ENCODE measurements at regions not wholly inside any gene's neighbourhood (a gene's known extent, or its start where the extent isn't known, plus 50 kb on each side); places are given as distances from the start of the nearest gene placed in this dataset.

GRCh38 chr5:60354311-60354710, 345.7 kb downstream of the DEPDC1B start:
- Histone ChIP-seq H3K4me3 (ENCODE audit: low read length, poor library complexity, severe bottlenecking) (no peak overlapping the region), H3K4me1 (ENCODE audit: insufficient read depth, low read length, poor library complexity, severe bottlenecking) (no peaks in the 10 kb centered on the region), H3K9me3 (ENCODE audit: insufficient read depth, low read depth, low read length) (no peaks in the 10 kb centered on the region), H3K36me3 (ENCODE audit: insufficient read depth, low read length) (no peaks in the 10 kb centered on the region), H3K79me2 (ENCODE audit: insufficient read depth, low read length) (no peaks in the 10 kb centered on the region), H3K9me2 (replicated peaks; ENCODE audit: low read depth, low read length) (no peaks in the 10 kb centered on the region), H3K27me3 (ENCODE audit: insufficient read depth, low read length, poor library complexity, severe bottlenecking) (no peaks in the 10 kb centered on the region), H3F3A (ENCODE audit: low read depth) (no peaks in the 10 kb centered on the region), H2AFZ (ENCODE audit: low read length) (no peak overlapping the region), H3K4me2 (ENCODE audit: low read depth, low read length, poor library complexity, severe bottlenecking) (no peak overlapping the region), H3K9ac (ENCODE audit: low read depth, low read length, poor library complexity, severe bottlenecking) (no peak overlapping the region), H4K20me1 (ENCODE audit: insufficient read depth, low read length, poor library complexity, severe bottlenecking) (no peaks in the 10 kb centered on the region)
- TF ChIP-seq EZH2phosphoT487 (IDR thresholded peaks at IDR 0.05; ENCODE audit: borderline replicate concordance): no peak
- no peak for TF ChIP-seq CTCF (conservative IDR thresholded peaks at IDR 0.05; ENCODE audit: low read length)

- no peaks in the 10 kb centered on the region for H3K4me1 ChIP-seq (ENCODE audit: insufficient read depth, low read length, poor library complexity, severe bottlenecking)
- no peaks in the 10 kb centered on the region for H4K20me1 ChIP-seq (ENCODE audit: insufficient read depth, low read length, poor library complexity, severe bottlenecking)
- no peak overlapping the region for H3K4me2 ChIP-seq (ENCODE audit: low read depth, low read length, poor library complexity, severe bottlenecking)
- no peaks in the 10 kb centered on the region for H3K79me2 ChIP-seq (ENCODE audit: insufficient read depth, low read length)
- no peak overlapping the region for H3K4me3 ChIP-seq (ENCODE audit: low read length, poor library complexity, severe bottlenecking)
- H3K9me3 ChIP-seq (ENCODE audit: insufficient read depth, low read depth, low read length): no peaks in the 10 kb centered on the region
- H3K27me3 ChIP-seq (ENCODE audit: insufficient read depth, low read length, poor library complexity, severe bottlenecking): no peaks in the 10 kb centered on the region
- TF ChIP-seq CTCF (conservative IDR thresholded peaks at IDR 0.05; ENCODE audit: low read length): no peak
- TF ChIP-seq EZH2phosphoT487 (IDR thresholded peaks at IDR 0.05; ENCODE audit: borderline replicate concordance): no peak
- no peaks in the 10 kb centered on the region for H3K36me3 ChIP-seq (ENCODE audit: insufficient read depth, low read length)
- H3F3A ChIP-seq (ENCODE audit: low read depth): no peaks in the 10 kb centered on the region
- H3K9me2 ChIP-seq (replicated peaks; ENCODE audit: low read depth, low read length): no peaks in the 10 kb centered on the region
- H2AFZ ChIP-seq (ENCODE audit: low read length): no peak overlapping the region
- no peak overlapping the region for H3K9ac ChIP-seq (ENCODE audit: low read depth, low read length, poor library complexity, severe bottlenecking)
Observed at GRCh38 chr5:60352992-60353599, 346.9 kb downstream of the DEPDC1B start.

GRCh38 chr5:60350794-60351193, 349.2 kb downstream of the DEPDC1B start:
- H3K4me2 ChIP-seq (ENCODE audit: low read depth, low read length, poor library complexity, severe bottlenecking): no peak overlapping the region
- no peak overlapping the region for H2AFZ ChIP-seq (ENCODE audit: low read length)

More at GRCh38 chr5:60350794-60351193, 349.2 kb downstream of the DEPDC1B start:
- no peaks in the 10 kb centered on the region for H3F3A ChIP-seq (ENCODE audit: low read depth)
- no peaks in the 10 kb centered on the region for H3K4me1 ChIP-seq (ENCODE audit: insufficient read depth, low read length, poor library complexity, severe bottlenecking)
- no peaks in the 10 kb centered on the region for H3K36me3 ChIP-seq (ENCODE audit: insufficient read depth, low read length)
- no peak overlapping the region for H3K4me3 ChIP-seq (ENCODE audit: low read length, poor library complexity, severe bottlenecking)
- no peaks in the 10 kb centered on the region for H3K9me2 ChIP-seq (replicated peaks; ENCODE audit: low read depth, low read length)
- no peaks in the 10 kb centered on the region for H3K79me2 ChIP-seq (ENCODE audit: insufficient read depth, low read length)
- TF ChIP-seq CTCF (conservative IDR thresholded peaks at IDR 0.05; ENCODE audit: low read length): no peak
- TF ChIP-seq EZH2phosphoT487 (IDR thresholded peaks at IDR 0.05; ENCODE audit: borderline replicate concordance): no peak
- no peak overlapping the region for H3K9ac ChIP-seq (ENCODE audit: low read depth, low read length, poor library complexity, severe bottlenecking)
- no peaks in the 10 kb centered on the region for H3K27me3 ChIP-seq (ENCODE audit: insufficient read depth, low read length, poor library complexity, severe bottlenecking)
- H4K20me1 ChIP-seq (ENCODE audit: insufficient read depth, low read length, poor library complexity, severe bottlenecking): no peaks in the 10 kb centered on the region
- no peaks in the 10 kb centered on the region for H3K9me3 ChIP-seq (ENCODE audit: insufficient read depth, low read depth, low read length)

All from Loucy (cell line).